ENCODE measurements at regions not wholly inside any gene's neighbourhood (a gene's known extent, or its start where the extent isn't known, plus 50 kb on each side); places are given as distances from the start of the nearest gene placed in this dataset.

GRCh38 chr16:63239065-63239570, 1202.9 kb upstream of the CDH8 start:
- Histone ChIP-seq H3K9me3 (no peaks in the 10 kb centered on the region), H3K4me1 (no peaks in the 10 kb centered on the region), H3K36me3 (ENCODE audit: control insufficient read depth, insufficient read depth, low read length) (no peaks in the 10 kb centered on the region), H3K4me3 (ENCODE audit: low read depth, low read length) (no peak overlapping the region), H3K27me3 (replicated peaks; ENCODE audit: control insufficient read depth, insufficient read depth, low read length) (no peaks in the 10 kb centered on the region)
- no peaks in the 10 kb centered on the region for H3K9me3 Mint-ChIP-seq (ENCODE audit: unreplicated experiment)
- intact Hi-C loops (cut with micrococcal nuclease; ENCODE audit: unreplicated experiment) = no loop called here
- H3K27ac Mint-ChIP-seq (ENCODE audit: unreplicated experiment) = no peak overlapping the region
- ChIA-PET POLR2A (interaction anchor here (0.5 kb wide), 1 partner anchor 58 kb away, joined by 9 read pairs; no protein-coding TSS in a partner anchor), CTCF (no interaction called here)
- DNase-seq = no peak
- no peaks in the 10 kb centered on the region for H3K4me1 Mint-ChIP-seq (ENCODE audit: low read depth, unreplicated experiment)
- BruUV-seq (replicated peaks) = no TSS peak
- no peak for TF ChIP-seq CTCF (IDR thresholded peaks at IDR 0.05; ENCODE audit: insufficient read depth in 1 of 2, low read depth in 1 of 2, low read length in 1 of 2, severe bottlenecking in 1 of 2, unreplicated experiment in 1 of 2)
- H3K4me3 Mint-ChIP-seq (ENCODE audit: unreplicated experiment) = no peak overlapping the region
- peaks cover 3% of the 10 kb centered on the region for H3K27me3 Mint-ChIP-seq (ENCODE audit: insufficient read depth, unreplicated experiment)
- no peaks in the 10 kb centered on the region for H3K36me3 Mint-ChIP-seq (ENCODE audit: insufficient read depth, unreplicated experiment)

- Mint-ChIP-seq H3K27me3 (ENCODE audit: insufficient read depth, unreplicated experiment) (no peaks in the 10 kb centered on the region), H3K9me3 (ENCODE audit: unreplicated experiment) (no peaks in the 10 kb centered on the region), H3K36me3 (ENCODE audit: insufficient read depth, unreplicated experiment) (no peaks in the 10 kb centered on the region), H3K4me3 (ENCODE audit: unreplicated experiment) (no peak overlapping the region), H3K4me1 (ENCODE audit: low read depth, unreplicated experiment) (no peaks in the 10 kb centered on the region), H3K27ac (ENCODE audit: unreplicated experiment) (no peak overlapping the region)
- DNase-seq = no peak
- H3K4me3 ChIP-seq (ENCODE audit: low read depth, low read length) = no peak overlapping the region
- no peaks in the 10 kb centered on the region for H3K9me3 ChIP-seq
- ChIA-PET POLR2A (no interaction called here), CTCF (no interaction called here)
- TF ChIP-seq CTCF (IDR thresholded peaks at IDR 0.05; ENCODE audit: insufficient read depth in 1 of 2, low read depth in 1 of 2, low read length in 1 of 2, severe bottlenecking in 1 of 2, unreplicated experiment in 1 of 2) = no peak
- BruUV-seq (replicated peaks) = no TSS peak
- no peaks in the 10 kb centered on the region for H3K27me3 ChIP-seq (replicated peaks; ENCODE audit: control insufficient read depth, insufficient read depth, low read length)
- intact Hi-C loops (cut with micrococcal nuclease; ENCODE audit: unreplicated experiment) = no loop called here
- H3K36me3 ChIP-seq (ENCODE audit: control insufficient read depth, insufficient read depth, low read length) = no peaks in the 10 kb centered on the region
- H3K4me1 ChIP-seq = no peaks in the 10 kb centered on the region
Observed at GRCh38 chr16:63230421-63231040, 1194.3 kb upstream of the CDH8 start.

- no peaks in the 10 kb centered on the region for H3K9me3 ChIP-seq
- Mint-ChIP-seq H3K27ac (ENCODE audit: unreplicated experiment) (no peak overlapping the region), H3K9me3 (ENCODE audit: unreplicated experiment) (no peaks in the 10 kb centered on the region), H3K36me3 (ENCODE audit: insufficient read depth, unreplicated experiment) (no peaks in the 10 kb centered on the region), H3K4me1 (ENCODE audit: low read depth, unreplicated experiment) (no peaks in the 10 kb centered on the region), H3K27me3 (ENCODE audit: insufficient read depth, unreplicated experiment) (no peaks in the 10 kb centered on the region), H3K4me3 (ENCODE audit: unreplicated experiment) (no peak overlapping the region)
- H3K4me1 ChIP-seq = no peaks in the 10 kb centered on the region
- no peak for TF ChIP-seq CTCF (IDR thresholded peaks at IDR 0.05; ENCODE audit: insufficient read depth in 1 of 2, low read depth in 1 of 2, low read length in 1 of 2, severe bottlenecking in 1 of 2, unreplicated experiment in 1 of 2)
- no peak for DNase-seq
- H3K27me3 ChIP-seq (replicated peaks; ENCODE audit: control insufficient read depth, insufficient read depth, low read length) = no peaks in the 10 kb centered on the region
- POLR2A ChIA-PET = no interaction called here
- CTCF ChIA-PET = no interaction called here
- no peaks in the 10 kb centered on the region for H3K36me3 ChIP-seq (ENCODE audit: control insufficient read depth, insufficient read depth, low read length)
- intact Hi-C loops (cut with micrococcal nuclease; ENCODE audit: unreplicated experiment) = no loop called here
- no peak overlapping the region for H3K4me3 ChIP-seq (ENCODE audit: low read depth, low read length)
- BruUV-seq (replicated peaks) = no TSS peak
Observed at GRCh38 chr16:63228259-63228658, 1192.0 kb upstream of the CDH8 start.
